Large intestine (tissue), 3 donors: ENCODE measurements at regions not wholly inside any gene's neighbourhood (a gene's known extent, or its start where the extent isn't known, plus 50 kb on each side); places are given as distances from the start of the nearest gene placed in this dataset.

Source experiments
- DNase-seq, 2 donors: peaks; one replicate each; pipeline versions ENCODE4 v3.0.0 to v3.0.0-alpha.2; 2013
- H3K27ac ChIP-seq: one replicate; pipeline ENCODE4 v1.5.1; 2013; ENCODE audit warnings: low read length
- H3K27me3 ChIP-seq: 2 replicates; pipeline ENCODE4 v1.6.1; 2013; ENCODE audit warnings: low read length; ENCODE audit not compliant: control insufficient read depth, insufficient read depth
- H3K36me3 ChIP-seq: 2 replicates; pipeline ENCODE4 v1.6.1; 2013; ENCODE audit warnings: low read length; ENCODE audit not compliant: control insufficient read depth, insufficient read depth
- H3K4me1 ChIP-seq: one replicate; pipeline ENCODE4 v1.6.1; 2013; ENCODE audit warnings: low read length; ENCODE audit not compliant: control insufficient read depth, insufficient read depth
- H3K4me3 ChIP-seq: one replicate; pipeline ENCODE4 v1.5.1; 2013; ENCODE audit warnings: low read length
- H3K9me3 ChIP-seq: one replicate; pipeline ENCODE4 v1.6.1; 2013; ENCODE audit warnings: mild to moderate bottlenecking, low read depth, low read length, moderate library complexity; ENCODE audit not compliant: control insufficient read depth
- WGBS: methylation state at CpG from one replicate; pipeline ENCODE4 v1.1.5; 2013; ENCODE audit warnings: low lambda C conversion rate; ENCODE audit not compliant: insufficient coverage; 5-methylcytosine and 5-hydroxymethylcytosine counted together

DNA sequence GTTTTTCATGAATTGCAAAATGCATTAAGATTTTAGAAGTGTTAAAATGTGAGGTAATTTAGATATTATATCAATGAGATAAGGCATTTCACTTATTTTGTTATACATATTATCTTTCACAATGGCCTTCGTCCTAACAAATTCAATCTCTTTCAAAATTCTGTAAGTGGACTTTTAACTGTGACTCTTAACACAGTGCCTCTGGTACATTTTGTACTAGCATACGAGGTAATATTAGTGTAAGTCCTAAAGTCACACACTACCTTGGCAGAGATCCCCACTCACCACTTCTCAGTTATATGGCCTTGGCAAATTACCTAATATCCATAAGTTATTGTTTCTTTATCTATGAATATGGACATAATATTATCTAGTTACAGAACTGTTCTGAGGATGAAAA, 101.3 kb upstream of the SLITRK6 start:
- H3K27ac ChIP-seq, result no peak overlapping the region
- no peak overlapping the region for H3K4me3 ChIP-seq
- DNase-seq, result no peak
- H3K4me1 ChIP-seq, result no peaks in the 10 kb centered on the region
- no peaks in the 10 kb centered on the region for H3K27me3 ChIP-seq
- no peaks in the 10 kb centered on the region for H3K9me3 ChIP-seq
- no peaks in the 10 kb centered on the region for H3K36me3 ChIP-seq
- WGBS, result no CpG with 5 or more reads among the region's 2 CpGs

DNA sequence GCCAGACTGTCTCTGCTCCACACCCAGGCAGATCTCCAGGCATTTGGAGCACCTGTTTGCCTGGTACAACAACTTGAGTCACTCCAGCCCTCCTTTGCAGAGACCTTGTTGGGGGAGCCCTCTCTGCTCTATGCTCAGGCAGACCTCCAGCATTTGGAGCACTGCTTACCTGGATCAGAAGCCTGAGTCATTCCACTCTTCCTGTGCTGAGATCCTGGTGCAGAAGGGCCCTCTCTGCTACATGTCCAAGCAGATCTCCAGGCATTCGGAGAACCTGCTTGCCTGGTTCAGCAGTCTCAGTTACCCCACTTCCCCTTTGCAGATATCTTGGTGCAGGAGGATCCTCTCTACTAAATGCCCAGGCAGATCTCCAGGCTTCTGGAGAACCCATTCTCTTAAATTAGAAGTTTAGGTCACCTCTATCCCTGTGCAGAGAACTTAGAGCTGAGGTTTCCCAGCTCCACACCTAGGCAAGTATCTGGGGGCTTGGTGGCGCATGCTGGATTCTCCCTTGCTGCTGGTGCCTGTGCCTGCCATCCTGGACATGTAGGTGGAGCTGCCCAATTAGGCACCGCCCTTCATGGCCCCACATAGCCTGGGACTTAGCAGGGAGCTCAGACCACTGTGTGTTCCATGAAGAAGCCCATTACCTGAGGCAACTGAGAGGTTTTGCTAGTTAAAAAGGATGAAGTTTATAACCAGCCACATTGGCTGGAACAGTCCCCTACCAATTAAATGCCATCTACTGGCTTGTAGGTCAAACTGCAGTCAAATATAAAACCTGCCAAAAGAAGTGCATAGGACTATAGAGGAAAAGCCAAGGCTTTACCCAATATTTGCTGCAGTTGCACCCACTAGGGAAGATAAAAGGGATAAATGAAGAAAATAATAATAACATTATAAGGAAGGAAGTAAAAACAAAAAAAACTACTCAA, 97.6 kb upstream of the SLITRK6 start:
- H3K9me3 ChIP-seq, result no peaks in the 10 kb centered on the region
- H3K4me1 ChIP-seq, result no peaks in the 10 kb centered on the region
- no peak for DNase-seq
- WGBS, result no CpG with 5 or more reads among the region's 3 CpGs
- no peak overlapping the region for H3K4me3 ChIP-seq
- H3K36me3 ChIP-seq, result no peaks in the 10 kb centered on the region
- H3K27ac ChIP-seq, result no peak overlapping the region
- no peaks in the 10 kb centered on the region for H3K27me3 ChIP-seq

DNA sequence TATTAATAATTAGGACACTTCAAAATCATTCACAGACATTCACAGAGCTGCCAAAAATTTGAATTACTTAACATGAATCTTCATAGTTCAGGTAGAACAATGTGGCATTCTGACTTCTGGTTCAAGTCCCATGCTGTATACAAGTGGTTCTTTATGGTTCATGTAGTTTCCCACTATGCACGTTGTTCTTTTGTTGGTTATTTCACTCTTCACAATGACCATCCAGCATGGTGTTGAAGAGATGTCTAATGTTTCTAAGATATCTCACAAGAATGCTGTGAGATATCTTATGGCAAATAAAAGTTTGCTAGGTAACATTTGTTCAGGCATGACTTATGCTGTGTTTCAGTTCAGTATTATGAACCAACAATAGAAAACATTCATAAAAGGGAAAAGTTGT, 88.2 kb upstream of the SLITRK6 start:
- H3K27me3 ChIP-seq, result no peaks in the 10 kb centered on the region
- H3K9me3 ChIP-seq, result no peaks in the 10 kb centered on the region
- H3K27ac ChIP-seq, result no peak overlapping the region
- no peaks in the 10 kb centered on the region for H3K36me3 ChIP-seq
- 100% methylated on average over 1 of the region's 1 CpG for WGBS
- H3K4me1 ChIP-seq, result no peaks in the 10 kb centered on the region
- no peak for DNase-seq
- no peak overlapping the region for H3K4me3 ChIP-seq

DNA sequence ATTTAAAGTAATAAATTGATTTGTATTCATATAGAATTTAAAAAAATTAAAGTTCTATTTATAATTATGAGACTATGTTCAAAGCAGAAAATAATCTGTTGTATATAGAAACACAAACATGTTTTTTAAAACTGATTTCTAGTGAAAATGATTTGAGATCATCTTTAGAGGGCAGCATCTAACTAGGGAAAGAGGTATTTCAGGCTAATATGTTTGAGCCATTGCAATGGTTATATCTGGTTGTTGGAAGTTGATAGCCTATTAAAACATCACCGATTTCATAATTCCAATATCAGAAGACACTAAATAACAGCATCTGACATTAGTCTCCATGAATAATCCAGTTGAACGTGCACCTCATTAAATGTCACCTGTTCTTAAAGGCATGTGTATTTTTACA, 79.8 kb upstream of the SLITRK6 start:
- H3K36me3 ChIP-seq, result no peaks in the 10 kb centered on the region
- H3K4me1 ChIP-seq, result no peaks in the 10 kb centered on the region
- H3K9me3 ChIP-seq, result no peaks in the 10 kb centered on the region
- DNase-seq, result no peak
- WGBS, result 71% methylated on average over 2 of the region's 2 CpGs
- no peak overlapping the region for H3K4me3 ChIP-seq
- no peak overlapping the region for H3K27ac ChIP-seq
- H3K27me3 ChIP-seq, result no peaks in the 10 kb centered on the region

DNA sequence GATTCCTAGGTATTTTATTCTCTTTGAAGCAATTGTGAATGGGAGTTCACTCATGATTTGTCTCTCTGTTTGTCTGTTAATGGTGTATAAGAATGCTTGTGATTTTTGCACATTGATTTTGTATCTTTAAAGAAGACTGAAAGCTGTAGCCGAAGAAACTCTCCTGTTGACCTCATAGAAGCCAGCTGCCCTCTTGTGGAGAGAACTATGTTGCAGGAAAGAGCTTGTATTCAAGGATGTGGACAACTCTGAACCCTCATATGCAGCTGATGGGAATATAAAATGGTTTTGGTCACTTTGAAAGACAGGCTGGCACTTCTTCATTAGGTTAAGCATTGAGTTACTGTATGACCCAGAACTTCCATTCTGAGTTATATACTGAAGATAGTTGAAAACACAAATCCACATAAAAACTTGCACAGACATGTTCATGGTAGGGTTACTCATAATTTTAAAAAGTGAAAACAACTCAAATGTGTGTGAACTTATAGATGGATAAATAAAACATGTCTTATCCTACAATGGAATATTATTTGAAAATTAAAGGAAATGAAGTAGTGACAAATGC, 65.8 kb upstream of the SLITRK6 start:
- DNase-seq, result no peak
- H3K4me3 ChIP-seq, result no peak overlapping the region
- no peak overlapping the region for H3K27ac ChIP-seq
- H3K36me3 ChIP-seq, result no peaks in the 10 kb centered on the region
- no peaks in the 10 kb centered on the region for H3K27me3 ChIP-seq
- H3K4me1 ChIP-seq, result no peaks in the 10 kb centered on the region
- WGBS, result no CpG with 5 or more reads among the region's 1 CpG
- H3K9me3 ChIP-seq, result peaks cover 3% of the 10 kb centered on the region

DNA sequence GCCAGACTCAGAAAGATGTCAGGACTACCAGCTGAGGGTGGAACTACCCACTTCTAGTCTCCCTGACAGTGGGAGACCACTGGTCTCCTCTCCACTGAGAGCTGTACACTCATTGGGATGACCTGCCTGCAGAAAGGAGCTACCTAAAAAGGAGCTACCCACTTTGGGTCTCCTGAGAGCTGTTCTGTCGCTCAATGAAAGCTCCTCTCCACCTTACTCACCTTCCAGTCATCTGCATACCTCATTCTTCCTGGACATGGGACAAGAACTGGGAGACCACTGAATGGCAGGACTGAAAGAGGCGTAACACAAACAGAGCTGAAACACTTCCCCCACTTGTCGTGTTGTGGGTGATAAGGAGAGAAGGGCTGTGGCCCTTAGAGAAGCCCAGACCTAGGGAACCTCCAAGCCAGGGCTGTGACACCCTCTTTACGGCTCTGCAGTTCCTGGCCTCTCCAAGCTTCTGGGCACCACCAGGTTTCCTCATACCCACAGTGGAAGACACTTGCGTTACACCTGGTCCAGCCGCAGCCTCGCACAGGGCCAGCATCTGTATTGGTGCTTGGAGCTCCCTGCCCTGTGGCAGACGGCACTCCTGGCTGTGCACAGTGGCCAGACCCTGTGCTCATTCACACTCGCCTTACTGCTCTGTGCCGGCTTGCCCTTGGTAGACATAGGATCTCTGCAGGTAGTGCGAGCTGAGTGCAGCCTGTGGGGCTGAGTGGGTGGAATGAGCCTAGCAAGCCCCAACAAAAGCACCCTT, 54.9 kb upstream of the SLITRK6 start:
- H3K36me3 ChIP-seq, result no peaks in the 10 kb centered on the region
- WGBS, result no CpG with 5 or more reads among the region's 11 CpGs
- DNase-seq, result no peak
- H3K4me3 ChIP-seq, result no peak overlapping the region
- no peak overlapping the region for H3K27ac ChIP-seq
- no peaks in the 10 kb centered on the region for H3K4me1 ChIP-seq
- no peaks in the 10 kb centered on the region for H3K27me3 ChIP-seq
- H3K9me3 ChIP-seq, result peaks cover 14% of the 10 kb centered on the region

DNA sequence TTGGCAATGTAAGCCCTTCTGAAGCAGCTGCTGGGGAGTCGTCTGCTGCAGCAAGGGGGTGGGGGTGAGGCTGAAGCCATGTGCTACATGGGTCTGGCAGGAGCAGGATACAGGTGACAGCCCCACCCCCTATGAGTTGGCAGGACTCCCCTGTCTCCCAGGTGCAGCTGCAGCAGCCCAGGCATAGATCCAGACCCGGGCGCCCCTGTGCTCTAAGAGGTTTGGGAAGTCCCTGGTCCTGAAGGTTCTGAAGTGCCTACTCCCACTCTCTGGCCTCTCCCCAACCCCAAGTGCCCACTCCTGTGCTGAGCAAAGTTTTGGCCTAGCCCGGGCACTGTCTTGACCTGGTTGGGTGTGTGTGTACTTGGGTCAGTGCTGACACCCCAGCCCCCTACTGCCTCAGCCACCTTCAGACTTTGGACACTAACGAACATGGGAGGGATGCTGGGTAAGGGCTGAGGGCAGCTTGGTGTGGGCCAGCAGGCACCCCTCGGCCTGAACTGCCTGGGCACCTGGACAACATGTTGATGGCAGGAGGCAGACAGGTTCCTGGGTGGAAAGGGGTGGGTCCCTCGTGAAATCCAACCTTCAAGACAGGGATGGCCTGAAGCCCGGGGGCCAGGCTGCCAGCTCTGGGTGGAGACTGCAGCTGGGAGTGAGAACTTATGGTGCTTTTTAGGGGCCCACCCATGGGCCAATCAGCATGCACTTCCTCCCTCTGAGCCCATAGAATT, 54.1 kb upstream of the SLITRK6 start:
- DNase-seq, result no peak
- no peaks in the 10 kb centered on the region for H3K27me3 ChIP-seq
- no peak overlapping the region for H3K27ac ChIP-seq
- peaks cover 14% of the 10 kb centered on the region for H3K9me3 ChIP-seq
- H3K36me3 ChIP-seq, result no peaks in the 10 kb centered on the region
- H3K4me1 ChIP-seq, result no peaks in the 10 kb centered on the region
- WGBS, result no CpG with 5 or more reads among the region's 8 CpGs
- no peak overlapping the region for H3K4me3 ChIP-seq
